Nephron progenitor cell (in vitro differentiated cells): ENCODE measurements at regions not wholly inside any gene's neighbourhood (a gene's known extent, or its start where the extent isn't known, plus 50 kb on each side); places are given as distances from the start of the nearest gene placed in this dataset.
"Not testable (repeated sequence)": the region's sequence is repeated elsewhere in the genome, so short reads cannot be mapped to it uniquely, and the experiment has no call there.

Source experiments
- DNase-seq: peaks from one replicate; pipeline ENCODE4 v3.0.0; 2021
- H3K27ac Mint-ChIP-seq: 2 replicates; pipeline ENCODE4 v1.8.0; 2021; ENCODE audit warnings: mild to moderate bottlenecking, moderate library complexity, mixed read lengths
- H3K27me3 Mint-ChIP-seq: 2 replicates; pipeline ENCODE4 v1.8.0; 2021; ENCODE audit warnings: mild to moderate bottlenecking, low read depth, mixed read lengths; ENCODE audit not compliant: poor library complexity
- H3K36me3 Mint-ChIP-seq: 2 replicates; pipeline ENCODE4 v1.8.0; 2021; ENCODE audit warnings: low read depth, mixed read lengths
- H3K4me1 Mint-ChIP-seq: 2 replicates; pipeline ENCODE4 v1.8.0; 2021; ENCODE audit warnings: mixed read lengths
- H3K4me3 Mint-ChIP-seq: 2 replicates; pipeline ENCODE4 v1.8.0; 2021; ENCODE audit warnings: mild to moderate bottlenecking, moderate library complexity, mixed read lengths
- H3K9me3 Mint-ChIP-seq: 2 replicates; pipeline ENCODE4 v1.8.0; 2021; ENCODE audit warnings: mild to moderate bottlenecking, moderate library complexity, mixed read lengths

DNA sequence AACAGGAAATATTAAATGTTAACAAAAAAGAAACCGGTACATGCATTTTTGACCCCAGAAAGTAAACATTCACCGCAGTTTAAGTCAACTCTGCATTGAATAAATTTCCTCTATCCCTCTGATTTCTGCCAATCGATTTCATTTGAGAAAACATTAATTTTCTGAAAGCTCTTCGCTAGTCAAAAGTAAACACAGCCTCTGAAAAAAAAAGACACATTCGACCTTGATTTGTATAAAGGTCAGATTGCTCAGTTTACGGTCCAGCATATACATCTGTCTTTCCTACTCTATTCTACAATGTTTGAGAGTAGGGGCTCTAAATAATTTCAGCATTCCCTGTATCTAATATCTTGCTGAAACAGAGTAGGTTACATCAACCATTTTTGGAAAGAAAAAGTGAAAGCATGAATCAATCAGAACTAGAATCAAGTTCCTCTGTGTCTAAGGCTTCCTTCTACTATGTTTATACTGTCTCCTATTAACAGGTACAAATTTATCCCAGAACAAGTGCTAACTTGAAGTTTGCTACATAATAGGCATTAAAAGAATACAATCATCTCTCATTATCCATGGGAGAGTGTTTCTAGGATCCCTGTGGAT is 243.8 kb downstream of the UBE2NL start:
- H3K36me3 Mint-ChIP-seq, H3K9me3 Mint-ChIP-seq: not testable (repeated sequence)

DNA sequence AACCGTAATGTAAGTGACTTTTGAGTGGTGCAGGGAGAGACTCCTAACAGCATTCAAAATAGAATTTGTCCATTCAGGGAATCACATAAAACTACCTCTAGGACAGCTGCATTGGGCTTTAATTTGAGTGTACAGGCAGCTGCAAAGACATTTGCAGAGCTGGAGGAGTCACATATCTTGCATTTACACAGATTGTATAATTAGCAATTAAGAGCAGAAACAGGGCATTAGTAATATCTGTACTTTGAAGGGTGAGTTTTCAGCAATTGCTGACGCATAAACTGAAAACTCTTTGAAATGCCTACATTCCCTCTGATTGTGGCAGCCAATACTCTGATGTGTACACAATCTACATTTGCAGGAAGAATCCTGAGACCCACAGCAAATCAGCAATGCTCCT is 245.6 kb downstream of the UBE2NL start:
- H3K4me3 Mint-ChIP-seq, H3K4me1 Mint-ChIP-seq, H3K27ac Mint-ChIP-seq, H3K36me3 Mint-ChIP-seq, H3K9me3 Mint-ChIP-seq, H3K27me3 Mint-ChIP-seq, DNase-seq: not testable (repeated sequence)

More for the DNA sequence above, 243.8 kb downstream of the UBE2NL start:
- H3K27me3 Mint-ChIP-seq, H3K4me1 Mint-ChIP-seq, DNase-seq, H3K4me3 Mint-ChIP-seq, H3K27ac Mint-ChIP-seq: not testable (repeated sequence)

DNA sequence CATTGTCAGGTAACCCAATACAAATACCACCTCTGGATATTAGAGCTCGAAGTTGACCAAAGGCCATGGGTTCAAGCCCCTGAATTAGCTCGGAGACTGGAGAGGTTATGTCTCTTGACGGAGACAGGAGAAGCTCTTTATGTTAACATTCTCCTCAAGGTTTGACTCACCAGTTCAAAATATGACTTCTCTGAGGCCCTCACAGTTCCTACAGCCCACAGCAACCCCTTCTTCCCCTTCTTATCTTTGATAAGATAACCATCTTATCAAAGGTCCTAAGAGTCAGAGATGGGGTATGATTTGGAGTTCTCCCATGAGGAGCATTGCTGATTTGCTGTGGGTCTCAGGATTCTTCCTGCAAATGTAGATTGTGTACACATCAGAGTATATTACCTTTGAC is 246.6 kb downstream of the UBE2NL start:
- not testable (repeated sequence) for H3K36me3 Mint-ChIP-seq, H3K27ac Mint-ChIP-seq, H3K4me3 Mint-ChIP-seq, H3K9me3 Mint-ChIP-seq, H3K4me1 Mint-ChIP-seq, DNase-seq, H3K27me3 Mint-ChIP-seq

DNA sequence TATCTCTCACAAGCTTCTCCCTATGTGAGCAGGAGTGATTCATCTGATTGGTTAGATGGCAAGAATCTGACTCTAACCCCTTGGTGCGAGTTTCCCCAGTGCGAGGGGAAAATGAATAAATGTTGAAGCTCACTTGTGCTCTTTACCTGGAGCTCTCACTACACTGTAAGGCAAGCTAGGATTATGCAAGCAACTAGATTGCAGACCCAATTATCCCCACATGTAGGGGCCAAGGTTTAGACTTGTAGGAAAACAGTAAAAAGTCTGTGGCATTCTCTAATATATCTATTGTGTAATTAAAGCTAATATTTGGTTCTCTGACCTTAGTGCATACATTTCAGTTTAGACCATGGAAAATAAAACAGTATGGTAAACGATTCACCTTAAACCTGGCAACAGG is 247.2 kb downstream of the UBE2NL start:
- not testable (repeated sequence) for H3K36me3 Mint-ChIP-seq, H3K27me3 Mint-ChIP-seq, H3K4me3 Mint-ChIP-seq, H3K9me3 Mint-ChIP-seq, H3K27ac Mint-ChIP-seq, H3K4me1 Mint-ChIP-seq, DNase-seq

DNA sequence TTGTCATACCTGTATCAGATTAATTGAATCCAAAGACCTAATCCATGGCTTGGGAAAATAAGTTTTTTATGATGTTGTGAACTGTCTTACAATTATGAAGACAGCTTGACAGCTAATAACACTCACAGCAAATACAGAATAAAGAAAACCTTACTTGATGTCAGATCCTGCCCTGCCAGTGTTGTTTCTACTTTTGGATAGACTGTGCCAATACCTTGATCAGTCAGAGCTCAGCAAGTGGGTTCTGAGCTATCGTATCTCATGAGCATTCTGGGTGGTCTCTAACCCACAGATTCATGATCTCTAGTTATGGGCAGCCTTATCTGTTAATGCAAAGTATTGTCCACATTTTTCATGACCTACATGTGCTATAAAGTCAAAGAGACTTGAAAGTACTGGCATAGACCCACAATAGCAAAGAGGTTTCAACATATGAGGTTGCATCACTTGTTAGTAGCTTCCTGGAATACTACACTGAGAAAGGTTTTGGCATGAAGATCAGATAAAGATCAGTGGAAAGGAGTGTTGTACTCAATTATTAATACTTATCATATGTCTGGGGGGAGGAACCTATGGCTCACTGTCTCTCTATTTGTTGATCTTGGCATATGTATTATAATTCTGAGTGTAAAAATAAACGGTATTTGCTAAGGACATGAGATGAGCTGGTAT is 250.7 kb downstream of the UBE2NL start:
- not testable (repeated sequence) for DNase-seq, H3K4me1 Mint-ChIP-seq, H3K9me3 Mint-ChIP-seq, H3K27me3 Mint-ChIP-seq, H3K27ac Mint-ChIP-seq, H3K4me3 Mint-ChIP-seq, H3K36me3 Mint-ChIP-seq

DNA sequence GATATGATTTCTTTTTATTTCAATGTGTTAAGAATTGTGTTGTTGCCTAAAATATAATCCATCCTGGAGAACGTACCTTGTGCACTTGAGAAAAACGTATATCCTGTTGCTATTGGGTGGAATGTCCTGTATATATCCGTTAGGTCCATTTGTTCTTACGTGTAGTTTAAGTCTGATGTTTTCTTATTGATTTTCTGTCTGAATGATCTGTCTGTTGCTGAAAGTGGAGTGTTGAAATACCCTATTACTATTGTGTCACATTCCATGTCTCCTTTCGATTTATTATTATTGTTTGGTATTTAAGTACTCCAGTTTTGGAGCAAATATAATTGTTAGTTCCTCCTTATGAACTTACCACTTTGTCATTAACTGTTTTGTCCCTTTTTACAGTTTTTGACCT is 270.6 kb downstream of the UBE2NL start:
- H3K9me3 Mint-ChIP-seq, H3K27ac Mint-ChIP-seq, H3K36me3 Mint-ChIP-seq: not testable (repeated sequence)

DNA sequence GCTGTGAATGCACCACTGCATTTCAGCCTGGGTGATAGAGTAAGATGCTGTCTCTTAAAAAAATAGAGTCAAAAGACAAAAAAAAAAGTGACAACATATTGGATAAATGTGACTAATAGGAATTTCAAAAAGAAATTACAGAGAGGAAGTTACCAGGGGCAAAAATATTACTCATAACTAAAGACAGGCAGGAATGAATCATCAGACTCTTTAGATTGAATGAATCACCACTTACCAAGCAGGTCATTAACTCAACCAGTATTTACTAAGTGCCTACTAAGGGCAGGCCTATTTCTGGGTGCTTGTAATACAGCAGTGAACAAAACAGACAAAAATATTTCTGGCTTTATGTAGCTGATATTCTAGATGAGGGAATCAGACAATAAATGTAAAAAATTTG is 301.3 kb downstream of the UBE2NL start:
- not testable (repeated sequence) for H3K36me3 Mint-ChIP-seq, H3K27me3 Mint-ChIP-seq, DNase-seq, H3K4me3 Mint-ChIP-seq, H3K9me3 Mint-ChIP-seq, H3K4me1 Mint-ChIP-seq, H3K27ac Mint-ChIP-seq

More for the DNA sequence above, 270.6 kb downstream of the UBE2NL start:
- not testable (repeated sequence) for H3K4me1 Mint-ChIP-seq, H3K27me3 Mint-ChIP-seq, DNase-seq, H3K4me3 Mint-ChIP-seq

DNA sequence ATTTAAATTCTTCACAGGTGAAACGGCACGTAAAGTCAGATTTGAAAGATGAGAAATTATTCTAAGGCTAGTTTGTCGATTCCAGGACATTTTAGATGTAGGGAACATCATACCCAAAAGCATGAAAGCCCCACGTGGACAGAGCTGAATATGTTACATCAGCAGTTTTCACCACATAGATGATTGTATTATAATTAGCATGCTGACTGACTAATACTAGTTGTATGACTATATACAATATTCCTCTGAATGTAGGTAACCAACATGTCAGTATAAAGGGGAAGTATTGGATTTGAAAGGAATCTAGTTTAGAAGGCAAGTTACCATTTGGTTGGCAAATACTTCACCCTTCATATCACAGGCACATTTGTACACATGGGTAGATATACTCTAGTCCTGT is 304.6 kb downstream of the UBE2NL start:
- H3K27ac Mint-ChIP-seq, H3K4me1 Mint-ChIP-seq, H3K4me3 Mint-ChIP-seq, H3K36me3 Mint-ChIP-seq, H3K27me3 Mint-ChIP-seq, DNase-seq, H3K9me3 Mint-ChIP-seq: not testable (repeated sequence)

DNA sequence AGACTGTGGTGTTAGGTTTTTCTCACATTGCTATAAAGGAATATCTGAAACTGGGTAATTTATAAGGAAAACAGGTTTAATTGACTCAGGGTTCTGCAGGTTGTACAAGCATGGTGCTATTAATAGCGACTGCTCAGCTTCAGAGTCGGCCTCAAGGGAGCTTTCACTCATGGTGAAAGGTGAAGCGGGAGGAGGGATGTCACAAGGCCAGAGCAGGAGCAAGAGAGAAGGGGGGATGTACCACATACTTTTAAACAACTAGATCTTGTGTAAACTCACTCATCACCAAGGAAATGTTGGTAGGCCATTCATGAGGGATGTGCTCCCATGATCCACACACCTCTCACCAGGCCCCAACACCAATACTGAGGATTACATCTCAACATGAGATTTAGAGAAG is 313.2 kb downstream of the UBE2NL start:
- not testable (repeated sequence) for H3K9me3 Mint-ChIP-seq, H3K27me3 Mint-ChIP-seq, H3K36me3 Mint-ChIP-seq, H3K4me1 Mint-ChIP-seq, H3K27ac Mint-ChIP-seq, H3K4me3 Mint-ChIP-seq, DNase-seq

DNA sequence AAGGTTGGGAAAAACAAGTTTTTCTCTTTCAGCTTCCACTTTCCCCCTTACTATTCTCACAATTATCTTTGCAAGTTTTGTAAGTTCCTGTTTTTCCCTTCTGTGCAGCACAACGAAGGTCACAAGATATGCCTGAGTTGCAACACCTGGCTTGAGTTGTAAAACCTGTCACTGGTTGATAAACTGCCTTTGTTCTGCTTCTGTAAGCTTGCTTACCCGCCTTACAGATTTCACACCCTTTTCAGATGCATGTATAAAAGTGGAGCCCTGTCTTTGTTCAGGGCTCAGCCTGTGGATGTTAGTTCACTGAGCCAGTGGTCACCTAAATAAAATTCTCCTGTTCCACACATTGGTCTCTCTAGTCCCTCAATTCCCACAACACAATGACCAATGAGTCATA is 318.9 kb downstream of the UBE2NL start:
- not testable (repeated sequence) for H3K9me3 Mint-ChIP-seq, H3K27ac Mint-ChIP-seq, H3K4me1 Mint-ChIP-seq, H3K36me3 Mint-ChIP-seq, DNase-seq, H3K4me3 Mint-ChIP-seq, H3K27me3 Mint-ChIP-seq

DNA sequence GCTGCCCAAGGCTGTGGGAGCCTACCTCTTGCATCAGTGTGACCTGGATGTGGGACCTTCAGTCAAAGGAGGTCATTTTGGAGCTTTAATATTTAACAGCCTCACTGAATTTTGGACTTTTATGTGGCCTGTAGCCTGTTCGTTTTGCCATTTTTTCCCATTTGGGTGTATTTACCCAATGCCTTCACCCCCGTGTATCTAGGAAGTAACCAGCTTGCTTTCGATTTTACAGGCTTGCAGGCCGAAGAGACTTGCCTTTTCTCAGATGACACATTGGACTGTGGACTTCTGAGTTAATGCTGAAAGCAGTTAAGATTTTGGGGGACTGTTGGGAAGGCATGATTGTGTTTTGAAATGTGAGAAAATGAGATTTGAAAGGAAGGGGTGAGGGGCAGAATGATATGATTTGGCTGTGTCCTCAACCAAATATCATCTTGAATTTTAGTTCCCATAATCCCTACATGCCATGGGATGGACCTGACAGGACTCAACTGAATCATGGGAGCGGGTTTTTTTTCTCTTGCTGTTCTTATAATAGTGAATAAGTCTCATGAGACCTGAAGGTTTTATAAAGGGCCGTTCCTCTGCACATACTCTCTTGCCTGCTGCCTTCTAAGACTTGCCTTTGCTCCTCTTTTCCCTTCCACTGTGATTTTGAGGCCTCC is 324.6 kb downstream of the UBE2NL start:
- H3K27me3 Mint-ChIP-seq, H3K9me3 Mint-ChIP-seq, DNase-seq, H3K36me3 Mint-ChIP-seq, H3K4me3 Mint-ChIP-seq, H3K27ac Mint-ChIP-seq, H3K4me1 Mint-ChIP-seq: not testable (repeated sequence)
